Thymus (tissue), 11 donors: ENCODE measurements at regions not wholly inside any gene's neighbourhood (a gene's known extent, or its start where the extent isn't known, plus 50 kb on each side); places are given as distances from the start of the nearest gene placed in this dataset.
"Not testable (repeated sequence)": the region's sequence is repeated elsewhere in the genome, so short reads cannot be mapped to it uniquely, and the experiment has no call there.

Experiments
- DNase-seq, 9 donors: peaks; one replicate each; pipeline ENCODE4 v3.0.0-alpha.2; 2013; ENCODE audit warnings: low spot score in 9 of 9, low read depth in 6 of 9, missing footprints in 1 of 9
- H3K27ac ChIP-seq, 2 donors: one replicate each; pipeline ENCODE4 v1.5.1; 2013; ENCODE audit warnings: control low read depth in 1 of 2, low read depth in 1 of 2, low read length in 1 of 2, mild to moderate bottlenecking in 1 of 2, moderate library complexity in 1 of 2
- H3K27me3 ChIP-seq, 2 donors: one replicate each; pipeline ENCODE4 v1.5.1; 2013; ENCODE audit warnings: low read length in 1 of 2; ENCODE audit not compliant: control insufficient read depth in 2 of 2, insufficient read depth in 1 of 2
- H3K36me3 ChIP-seq, 2 donors: one replicate each; pipeline ENCODE4 v1.5.1; 2013; ENCODE audit warnings: low read length in 1 of 2, mild to moderate bottlenecking in 1 of 2, moderate library complexity in 1 of 2; ENCODE audit not compliant: control insufficient read depth in 2 of 2, insufficient read depth in 2 of 2
- H3K4me1 ChIP-seq, 2 donors: one replicate each; pipeline ENCODE4 v1.5.1; 2013; ENCODE audit warnings: low read length in 2 of 2; ENCODE audit not compliant: control insufficient read depth in 2 of 2, insufficient read depth in 2 of 2
- H3K4me3 ChIP-seq, 2 donors: one replicate each; pipeline ENCODE4 v1.5.1; 2013; ENCODE audit warnings: low read length in 2 of 2, control low read depth in 1 of 2, mild to moderate bottlenecking in 1 of 2
- H3K9me3 ChIP-seq, 2 donors: one replicate each; pipeline ENCODE4 v1.5.1; 2013; ENCODE audit warnings: low read length in 1 of 2, mild to moderate bottlenecking in 1 of 2; ENCODE audit not compliant: control insufficient read depth in 2 of 2, insufficient read depth in 1 of 2
- WGBS: extraction: QIAGEN DNeasy Blood & Tissue Kit; methylation state at CpG from one replicate; pipeline ENCODE4 v1.1.7; 2013; 5-methylcytosine and 5-hydroxymethylcytosine counted together
- donor health status: healthy.

- Histone ChIP-seq H3K36me3 (no peaks in the 10 kb centered on the region), H3K27me3 (peaks cover 3 to 31% of the 10 kb centered on the region in 2 donors), H3K4me3 (no peak overlapping the region), H3K27ac (peak overlapping the region in 1 of 2 donors; percentile 79), H3K9me3 (peaks cover 0 to 7% of the 10 kb centered on the region in 2 donors), H3K4me1 (peaks cover 28 to 71% of the 10 kb centered on the region in 2 donors)
- peak in 1 of 9 donors; percentile 56 for DNase-seq
- 49% methylated on average over 18 of the region's 18 CpGs for whole genome bisulfite sequencing
Observed at GRCh38 chr9:136599074-136599531, 53.3 kb upstream of the NOTCH1 start.

DNA sequence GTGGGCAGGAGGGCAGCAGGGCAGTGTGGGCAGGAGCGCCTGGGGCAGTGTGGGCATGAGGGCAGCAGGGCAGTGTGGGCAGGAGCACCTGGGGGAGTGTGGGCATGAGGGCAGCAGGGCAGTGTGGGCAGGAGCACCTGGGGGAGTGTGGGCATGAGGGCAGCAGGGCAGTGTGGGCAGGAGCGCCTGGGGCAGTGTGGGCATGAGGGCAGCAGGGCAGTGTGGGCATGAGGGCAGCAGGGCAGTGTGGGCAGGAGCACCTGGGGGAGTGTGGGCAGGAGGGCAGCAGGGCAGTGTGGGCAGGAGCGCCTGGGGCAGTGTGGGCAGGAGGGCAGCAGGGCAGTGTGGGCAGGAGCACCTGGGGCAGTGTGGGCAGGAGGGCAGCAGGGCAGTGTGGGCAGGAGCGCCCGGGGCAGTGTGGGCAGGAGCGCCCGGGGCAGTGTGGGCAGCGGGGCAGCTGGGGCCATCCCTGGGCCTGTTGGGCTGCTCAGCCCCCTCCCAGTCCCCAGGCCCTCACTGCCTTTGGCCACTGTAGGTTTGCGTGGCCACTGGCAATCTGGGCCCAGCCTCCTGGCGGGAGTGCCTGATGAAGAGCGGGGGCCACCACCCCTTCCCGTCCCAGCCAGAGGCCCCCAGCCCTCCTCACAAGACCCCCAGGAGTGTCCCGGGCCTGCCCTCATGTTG lies 52.7 kb upstream of the NOTCH1 start:
- Histone ChIP-seq H3K27ac (peak overlapping the region in 1 of 2 donors; percentile 79), H3K27me3 (peaks cover 3 to 26% of the 10 kb centered on the region in 2 donors), H3K4me1 (peaks cover 28 to 65% of the 10 kb centered on the region in 2 donors)
- DNase-seq, H3K9me3 ChIP-seq, H3K36me3 ChIP-seq, H3K4me3 ChIP-seq: not testable (repeated sequence)
- WGBS = 94% methylated on average over 12 of the region's 13 CpGs

GRCh38 chr9:136597965-136598364 lies 52.1 kb upstream of the NOTCH1 start:
- WGBS = 97% methylated on average over 9 of the region's 9 CpGs
- Histone ChIP-seq H3K27ac (no peak overlapping the region), H3K4me1 (peaks cover 28 to 59% of the 10 kb centered on the region in 2 donors), H3K36me3 (no peaks in the 10 kb centered on the region), H3K9me3 (peaks cover 0 to 5% of the 10 kb centered on the region in 2 donors), H3K4me3 (no peak overlapping the region), H3K27me3 (peaks cover 3 to 22% of the 10 kb centered on the region in 2 donors)
- DNase-seq = no peak

DNA sequence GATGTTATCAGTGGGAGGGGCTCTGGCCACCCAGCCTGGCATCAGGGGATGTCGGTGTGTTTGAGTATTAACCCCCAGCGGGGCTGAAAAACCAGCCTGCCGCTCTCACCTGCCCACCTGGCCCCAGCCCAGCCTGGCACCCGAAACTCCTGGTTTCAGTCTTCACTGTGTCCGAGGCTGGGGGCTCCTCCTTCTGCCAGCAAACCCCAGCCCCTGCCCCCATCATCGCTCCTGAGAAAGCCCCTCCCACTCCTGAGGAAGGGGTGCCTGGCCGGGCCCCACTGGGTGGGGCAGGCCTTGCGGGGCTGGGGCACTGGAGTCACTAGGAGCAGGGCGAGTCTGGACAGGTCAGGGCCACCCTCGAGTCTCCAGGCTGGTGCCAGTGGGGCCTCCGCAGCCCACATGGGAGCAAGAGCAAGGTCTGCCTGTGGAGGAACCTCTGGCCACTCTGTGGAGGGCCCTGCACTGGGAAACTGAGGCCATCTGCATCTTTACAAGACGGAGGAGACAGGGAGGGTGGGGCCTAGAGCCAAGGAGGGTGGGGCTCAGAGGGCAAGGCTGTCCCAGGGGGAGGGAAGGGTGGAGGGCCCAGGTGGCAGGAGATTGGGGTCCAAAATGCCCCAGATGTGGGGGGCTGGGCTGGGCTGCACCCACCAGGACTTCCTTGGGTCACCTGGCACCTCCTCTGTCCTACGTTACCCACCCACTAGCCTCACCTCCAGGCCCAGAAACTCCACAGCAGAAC lies 51.5 kb upstream of the NOTCH1 start:
- H3K9me3 ChIP-seq = peaks cover 0 to 7% of the 10 kb centered on the region in 2 donors
- DNase-seq = no peak
- WGBS = 87% methylated on average over 13 of the region's 13 CpGs
- peaks cover 0 to 15% of the 10 kb centered on the region in 2 donors for H3K27me3 ChIP-seq
- no peak overlapping the region for H3K27ac ChIP-seq
- no peak overlapping the region for H3K4me3 ChIP-seq
- peaks cover 21 to 53% of the 10 kb centered on the region in 2 donors for H3K4me1 ChIP-seq
- H3K36me3 ChIP-seq = no peaks in the 10 kb centered on the region

DNA sequence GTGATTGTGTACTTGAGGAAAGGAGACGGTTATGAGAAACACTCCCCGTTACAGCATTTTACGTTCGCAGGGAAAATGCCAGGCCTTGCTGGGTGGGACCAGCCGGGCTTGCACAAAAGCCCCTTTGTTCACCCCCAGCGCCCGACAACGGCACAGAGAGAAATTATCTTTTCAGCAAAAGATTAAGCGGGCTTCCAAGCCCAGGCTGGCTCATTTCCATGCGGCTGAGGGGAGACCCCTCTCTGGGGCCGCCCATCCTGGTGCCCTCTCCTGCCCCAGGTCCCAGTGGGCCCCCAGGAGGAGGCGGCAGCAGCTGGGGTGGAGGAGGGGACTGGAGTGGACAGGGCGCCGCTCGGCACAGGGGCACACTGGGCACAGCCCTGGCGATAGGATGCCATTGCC lies 50.8 kb upstream of the NOTCH1 start:
- Histone ChIP-seq H3K27me3 (peaks cover 0 to 10% of the 10 kb centered on the region in 2 donors), H3K4me3 (no peak overlapping the region), H3K27ac (no peak overlapping the region), H3K36me3 (no peaks in the 10 kb centered on the region), H3K9me3 (peaks cover 0 to 14% of the 10 kb centered on the region in 2 donors), H3K4me1 (peaks cover 15 to 46% of the 10 kb centered on the region in 2 donors)
- 97% methylated on average over 16 of the region's 16 CpGs for WGBS
- no peak for DNase-seq

GRCh38 chr9:136596217-136596616 lies 50.4 kb upstream of the NOTCH1 start:
- Histone ChIP-seq H3K9me3 (peaks cover 0 to 18% of the 10 kb centered on the region in 2 donors), H3K27ac (no peak overlapping the region), H3K4me3 (no peak overlapping the region), H3K36me3 (no peaks in the 10 kb centered on the region), H3K4me1 (peaks cover 15 to 44% of the 10 kb centered on the region in 2 donors), H3K27me3 (peaks cover 0 to 10% of the 10 kb centered on the region in 2 donors)
- DNase-seq = no peak
- WGBS = 84% methylated on average over 8 of the region's 8 CpGs

DNA sequence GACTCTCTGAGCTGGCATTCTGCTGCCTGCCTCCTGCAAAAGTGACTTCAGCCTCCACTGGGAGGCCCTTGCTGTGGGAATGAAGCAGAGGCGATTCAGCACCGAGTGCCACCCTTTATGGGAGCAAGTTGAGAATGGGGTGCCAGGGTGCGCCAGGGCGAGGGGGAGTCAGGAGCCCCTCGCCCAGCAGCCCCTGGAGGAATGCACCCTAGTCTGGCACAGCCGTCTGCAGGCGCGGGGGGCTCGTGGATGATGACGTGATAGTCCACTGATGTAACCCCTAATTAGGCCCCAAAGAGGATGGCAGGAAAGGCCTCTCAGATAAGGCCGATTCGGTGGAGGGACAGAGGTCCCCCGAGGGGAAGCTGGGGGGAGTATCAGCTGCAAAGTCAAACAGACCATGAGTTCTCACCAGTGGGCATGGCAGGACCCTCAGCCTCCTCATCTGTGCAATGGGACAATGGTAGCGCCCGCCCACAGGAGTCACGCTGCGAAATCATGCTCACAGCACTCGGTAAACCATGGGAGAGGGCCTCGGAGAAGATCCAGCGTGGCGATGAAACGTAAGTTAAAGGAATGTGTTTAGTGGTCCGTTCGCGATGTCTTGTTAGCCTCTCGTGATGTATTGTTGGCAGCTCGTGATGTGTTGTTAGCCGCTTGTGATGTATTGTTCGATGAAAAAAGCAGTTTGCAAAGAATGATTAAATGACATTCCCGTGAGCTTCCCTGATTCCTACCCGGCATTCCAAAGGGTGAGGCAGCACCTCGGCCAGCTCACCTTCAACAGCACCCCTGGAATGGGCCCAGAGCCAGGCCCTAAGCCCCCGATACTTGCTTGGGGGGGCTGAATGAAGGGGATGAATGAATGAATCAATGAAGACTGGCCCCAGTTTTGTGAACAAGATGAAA lies 49.7 kb upstream of the NOTCH1 start:
- Histone ChIP-seq H3K27me3 (peaks cover 0 to 10% of the 10 kb centered on the region in 2 donors), H3K36me3 (no peaks in the 10 kb centered on the region), H3K9me3 (peaks cover 0 to 23% of the 10 kb centered on the region in 2 donors), H3K4me1 (peaks cover 15 to 47% of the 10 kb centered on the region in 2 donors), H3K4me3 (no peak overlapping the region), H3K27ac (no peak overlapping the region)
- no peak for DNase-seq
- WGBS = 89% methylated on average over 33 of the region's 33 CpGs
